ENCODE measurements at regions not wholly inside any gene's neighbourhood (a gene's known extent, or its start where the extent isn't known, plus 50 kb on each side); places are given as distances from the start of the nearest gene placed in this dataset.

GRCh38 chr1:4422504-4423289, 231.7 kb upstream of the AJAP1 start:
- no peak for TF ChIP-seq POLR2A (IDR thresholded peaks at IDR 0.05)
- TF ChIP-seq, protein P1, sequence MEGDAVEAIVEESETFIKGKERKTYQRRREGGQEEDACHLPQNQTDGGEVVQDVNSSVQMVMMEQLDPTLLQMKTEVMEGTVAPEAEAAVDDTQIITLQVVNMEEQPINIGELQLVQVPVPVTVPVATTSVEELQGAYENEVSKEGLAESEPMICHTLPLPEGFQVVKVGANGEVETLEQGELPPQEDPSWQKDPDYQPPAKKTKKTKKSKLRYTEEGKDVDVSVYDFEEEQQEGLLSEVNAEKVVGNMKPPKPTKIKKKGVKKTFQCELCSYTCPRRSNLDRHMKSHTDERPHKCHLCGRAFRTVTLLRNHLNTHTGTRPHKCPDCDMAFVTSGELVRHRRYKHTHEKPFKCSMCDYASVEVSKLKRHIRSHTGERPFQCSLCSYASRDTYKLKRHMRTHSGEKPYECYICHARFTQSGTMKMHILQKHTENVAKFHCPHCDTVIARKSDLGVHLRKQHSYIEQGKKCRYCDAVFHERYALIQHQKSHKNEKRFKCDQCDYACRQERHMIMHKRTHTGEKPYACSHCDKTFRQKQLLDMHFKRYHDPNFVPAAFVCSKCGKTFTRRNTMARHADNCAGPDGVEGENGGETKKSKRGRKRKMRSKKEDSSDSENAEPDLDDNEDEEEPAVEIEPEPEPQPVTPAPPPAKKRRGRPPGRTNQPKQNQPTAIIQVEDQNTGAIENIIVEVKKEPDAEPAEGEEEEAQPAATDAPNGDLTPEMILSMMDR (IDR thresholded peaks at IDR 0.05) = no peak

All from tibial nerve (tissue), 3 donors.